ENCODE measurements at regions not wholly inside any gene's neighbourhood (a gene's known extent, or its start where the extent isn't known, plus 50 kb on each side); places are given as distances from the start of the nearest gene placed in this dataset.
"Not testable (repeated sequence)": the region's sequence is repeated elsewhere in the genome, so short reads cannot be mapped to it uniquely, and the experiment has no call there.

DNA sequence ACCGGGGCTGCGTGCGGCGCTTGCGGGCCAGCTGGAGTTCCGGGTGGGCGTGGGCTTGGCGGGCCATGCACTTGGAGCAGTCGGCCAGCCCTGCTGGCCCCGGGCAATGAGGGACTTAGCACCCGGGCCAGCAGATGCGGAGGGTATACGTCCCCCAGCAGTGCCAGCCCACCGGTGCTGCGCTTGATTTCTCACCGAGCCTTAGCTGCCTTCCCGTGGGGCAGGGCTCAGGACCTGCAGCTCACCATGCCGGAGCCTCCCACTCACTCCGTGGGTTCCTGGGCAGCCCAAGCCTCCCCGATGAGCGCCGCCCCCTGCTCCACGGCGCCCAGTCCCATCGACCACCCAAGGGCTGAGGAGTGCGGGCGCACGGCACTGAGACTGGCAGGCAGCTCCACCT lies 51.4 kb upstream of the INPP4B start:
- H3K27me3 Mint-ChIP-seq (ENCODE audit: low read depth); H3K9me3 Mint-ChIP-seq (ENCODE audit: insufficient read depth); CTCF ChIA-PET; DNase-seq; H3K4me1 Mint-ChIP-seq (ENCODE audit: low read depth); H3K4me3 Mint-ChIP-seq; H3K36me3 Mint-ChIP-seq (ENCODE audit: low read depth); ATAC-seq; H3K27ac Mint-ChIP-seq: not testable (repeated sequence)
- POLR2A ChIA-PET: interaction anchor here (0.6 kb wide), 1 partner anchor 426 kb away, joined by 3 read pairs; no protein-coding TSS in a partner anchor

DNA sequence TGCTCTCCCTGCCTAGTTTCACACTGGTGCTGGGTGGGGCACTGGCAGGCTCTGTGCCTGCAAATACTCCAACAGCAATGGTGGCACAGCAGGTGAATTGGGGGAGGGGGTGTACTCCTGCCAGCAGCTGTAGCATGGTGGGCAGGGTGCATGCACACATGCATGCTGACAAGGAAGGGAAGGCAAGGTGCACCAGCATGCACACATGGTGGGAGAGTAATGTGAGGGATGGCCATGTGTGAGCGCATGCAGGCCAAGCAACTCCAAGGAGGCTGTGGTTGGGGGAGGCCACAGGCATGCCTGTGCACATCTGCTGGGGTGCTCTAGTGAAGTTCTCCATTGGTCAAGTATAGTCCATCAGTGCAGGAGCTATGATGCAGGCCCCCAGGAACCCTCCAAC lies 54.5 kb upstream of the INPP4B start:
- Mint-ChIP-seq H3K4me1 (ENCODE audit: low read depth) (no peaks in the 10 kb centered on the region), H3K9me3 (ENCODE audit: insufficient read depth) (peaks cover 4% of the 10 kb centered on the region), H3K27me3 (ENCODE audit: low read depth) (no peaks in the 10 kb centered on the region), H3K36me3 (ENCODE audit: low read depth) (no peaks in the 10 kb centered on the region), H3K4me3 (no peak overlapping the region), H3K27ac (no peak overlapping the region)
- DNase-seq (no peak), ATAC-seq (no peak)
- POLR2A ChIA-PET: interaction anchor here (0.5 kb wide), 1 partner anchor 688 kb away, joined by 3 read pairs; no protein-coding TSS in a partner anchor
- CTCF ChIA-PET: no interaction called here

DNA sequence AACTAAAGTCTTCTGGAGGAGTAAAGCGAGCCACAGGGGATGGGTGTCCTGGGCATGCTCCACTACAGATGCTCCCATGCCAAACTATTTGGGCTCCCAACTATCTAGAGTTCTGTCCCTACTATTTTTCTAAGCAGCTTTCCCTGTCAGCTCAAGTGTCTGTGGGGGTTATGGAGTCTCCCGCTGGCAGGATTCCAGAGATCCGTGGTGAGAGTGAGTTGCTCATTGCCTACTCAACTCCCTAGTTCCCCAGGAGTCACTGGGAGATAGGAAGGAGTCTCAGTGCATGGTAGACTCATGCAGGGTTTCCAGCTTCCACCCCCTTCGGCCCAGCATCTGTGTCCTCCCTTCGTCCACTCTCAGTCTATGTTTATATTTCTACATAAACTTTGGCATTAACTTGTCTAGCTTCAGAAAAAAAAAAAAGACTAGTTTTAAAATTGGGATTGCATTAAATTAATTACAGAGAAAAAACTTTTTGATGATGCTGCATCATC lies 55.1 kb upstream of the INPP4B start:
- Mint-ChIP-seq H3K4me3 (no peak overlapping the region), H3K9me3 (ENCODE audit: insufficient read depth) (peaks cover 4% of the 10 kb centered on the region), H3K27ac (no peak overlapping the region), H3K27me3 (ENCODE audit: low read depth) (no peaks in the 10 kb centered on the region), H3K36me3 (ENCODE audit: low read depth) (no peaks in the 10 kb centered on the region), H3K4me1 (ENCODE audit: low read depth) (no peaks in the 10 kb centered on the region)
- no peak for ATAC-seq
- DNase-seq: no peak
- ChIA-PET POLR2A (interaction anchor here (0.5 kb wide), 1 partner anchor 689 kb away, joined by 3 read pairs; no protein-coding TSS in a partner anchor), CTCF (no interaction called here)

DNA sequence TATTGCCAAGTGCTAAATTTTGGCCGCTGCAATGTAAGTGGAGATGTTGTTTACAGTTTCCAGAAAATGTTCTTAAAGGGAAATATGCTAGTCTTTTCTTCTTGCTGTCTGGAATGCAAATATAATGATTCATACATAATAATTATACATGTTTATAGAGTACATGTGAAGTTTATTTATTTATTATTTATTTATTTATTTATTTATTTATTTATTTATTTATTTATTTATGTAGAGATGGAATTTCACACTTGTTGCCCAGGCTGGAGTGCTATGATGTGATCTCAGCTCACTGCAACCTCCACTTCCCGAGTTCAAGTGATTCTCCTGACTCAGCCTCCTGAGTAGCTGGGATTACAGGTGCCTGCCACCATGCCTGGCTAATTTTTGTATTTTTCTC lies 57.5 kb upstream of the INPP4B start:
- H3K27ac Mint-ChIP-seq; H3K4me3 Mint-ChIP-seq; H3K36me3 Mint-ChIP-seq (ENCODE audit: low read depth); H3K27me3 Mint-ChIP-seq (ENCODE audit: low read depth); POLR2A ChIA-PET; H3K4me1 Mint-ChIP-seq (ENCODE audit: low read depth); ATAC-seq; CTCF ChIA-PET; H3K9me3 Mint-ChIP-seq (ENCODE audit: insufficient read depth); DNase-seq: not testable (repeated sequence)

DNA sequence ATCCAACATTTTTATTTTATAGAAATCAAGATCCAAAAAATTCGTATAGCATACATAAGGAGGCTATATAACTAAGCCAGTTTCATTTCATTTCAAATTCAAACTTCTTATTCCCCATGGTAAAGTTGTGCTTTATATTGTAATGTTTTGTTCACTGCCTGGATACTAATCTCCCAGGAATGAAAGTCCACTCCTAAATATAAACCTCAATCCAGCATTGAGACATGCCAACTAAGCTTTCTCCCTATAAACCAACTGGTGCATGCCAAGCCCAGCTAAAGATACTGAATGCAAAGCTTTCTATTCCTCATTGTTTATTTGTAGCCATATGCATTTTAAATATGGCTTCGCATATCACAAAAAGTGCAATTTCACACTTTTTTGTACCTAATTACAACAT lies 63.8 kb upstream of the INPP4B start:
- H3K9me3 Mint-ChIP-seq (ENCODE audit: insufficient read depth): no peaks in the 10 kb centered on the region
- peaks cover 5% of the 10 kb centered on the region for H3K27me3 Mint-ChIP-seq (ENCODE audit: low read depth)
- no peaks in the 10 kb centered on the region for H3K36me3 Mint-ChIP-seq (ENCODE audit: low read depth)
- no peak overlapping the region for H3K27ac Mint-ChIP-seq
- no peaks in the 10 kb centered on the region for H3K4me1 Mint-ChIP-seq (ENCODE audit: low read depth)
- no peak for ATAC-seq
- H3K4me3 Mint-ChIP-seq: no peak overlapping the region
- ChIA-PET CTCF (no interaction called here), POLR2A (no interaction called here)
- no peak for DNase-seq

DNA sequence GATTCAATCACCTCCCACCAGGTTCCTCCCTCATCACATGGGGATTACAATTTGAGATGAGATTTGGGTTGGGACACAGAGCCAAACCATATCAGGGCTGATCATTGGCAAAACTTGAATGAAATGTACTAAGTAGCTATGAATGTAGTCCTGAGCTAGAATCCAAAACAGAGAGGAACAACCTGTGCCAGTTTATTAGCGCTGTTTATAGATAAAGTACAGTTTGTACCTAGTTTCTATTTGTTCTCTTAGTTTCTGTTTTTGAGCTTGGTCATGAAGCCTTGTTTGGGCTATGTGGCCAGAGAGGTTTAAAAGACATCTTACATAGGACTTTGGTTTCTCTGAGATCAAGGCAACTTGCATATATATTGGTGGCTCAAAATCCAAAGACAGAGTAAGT lies 66.9 kb upstream of the INPP4B start:
- Mint-ChIP-seq H3K36me3 (ENCODE audit: low read depth) (no peaks in the 10 kb centered on the region), H3K27ac (no peak overlapping the region), H3K27me3 (ENCODE audit: low read depth) (peaks cover 2% of the 10 kb centered on the region), H3K9me3 (ENCODE audit: insufficient read depth) (no peaks in the 10 kb centered on the region), H3K4me3 (no peak overlapping the region), H3K4me1 (ENCODE audit: low read depth) (no peaks in the 10 kb centered on the region)
- DNase-seq: no peak
- no peak for ATAC-seq
- ChIA-PET POLR2A (interaction anchor here (0.6 kb wide), 1 partner anchor 369 kb away, joined by 3 read pairs; no protein-coding TSS in a partner anchor), CTCF (no interaction called here)

DNA sequence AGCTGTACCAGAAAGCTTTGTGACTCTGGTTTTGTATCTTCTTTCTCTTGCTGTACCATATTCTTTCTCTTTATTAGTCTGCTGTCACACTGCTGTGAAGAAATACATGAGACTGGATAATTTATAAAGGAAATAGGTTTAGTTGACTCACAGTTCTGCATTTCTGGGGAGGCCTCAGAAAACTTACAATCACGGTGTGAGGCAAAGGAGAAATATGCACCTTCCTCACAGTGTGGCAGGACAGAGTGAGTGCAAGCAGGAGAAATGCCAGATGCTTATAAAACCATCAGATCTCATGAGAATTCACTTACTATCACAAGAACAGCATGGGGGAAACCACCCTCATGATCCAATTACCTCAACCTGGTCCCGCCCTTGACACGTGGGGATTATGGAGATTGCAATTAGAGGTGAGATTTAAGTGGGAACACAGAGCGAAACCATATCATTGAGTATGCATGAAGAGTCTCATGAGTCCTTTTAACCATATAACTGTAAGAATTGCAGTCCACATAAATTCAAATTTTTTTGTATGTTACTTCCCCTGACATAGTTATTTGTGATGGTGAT lies 67.4 kb upstream of the INPP4B start:
- H3K9me3 Mint-ChIP-seq (ENCODE audit: insufficient read depth): no peaks in the 10 kb centered on the region
- ChIA-PET POLR2A (no interaction called here), CTCF (no interaction called here)
- no peaks in the 10 kb centered on the region for H3K27me3 Mint-ChIP-seq (ENCODE audit: low read depth)
- no peak for DNase-seq
- H3K4me3 Mint-ChIP-seq: no peak overlapping the region
- no peaks in the 10 kb centered on the region for H3K4me1 Mint-ChIP-seq (ENCODE audit: low read depth)
- no peaks in the 10 kb centered on the region for H3K36me3 Mint-ChIP-seq (ENCODE audit: low read depth)
- no peak overlapping the region for H3K27ac Mint-ChIP-seq
- ATAC-seq: no peak

DNA sequence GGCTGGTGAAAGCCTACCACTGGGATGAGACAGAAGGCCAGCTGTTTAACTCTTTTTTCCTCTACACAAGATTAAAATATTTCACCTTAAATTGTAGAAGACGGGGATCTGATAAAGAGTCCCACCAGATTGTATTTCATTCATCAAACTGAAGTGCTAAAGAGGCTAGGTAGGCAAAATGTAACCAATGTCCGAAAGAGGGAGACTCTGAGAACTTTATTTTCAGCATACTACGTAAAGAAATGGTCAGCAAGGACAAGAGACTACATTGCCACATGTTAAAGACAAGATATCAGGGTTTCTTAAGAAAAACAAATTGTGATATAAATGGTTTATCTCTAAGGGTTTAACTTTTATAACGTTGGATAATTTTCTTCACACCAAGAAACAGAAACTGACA lies 71.6 kb upstream of the INPP4B start:
- CTCF ChIA-PET: no interaction called here
- no peak for DNase-seq
- H3K4me1 Mint-ChIP-seq (ENCODE audit: low read depth): no peaks in the 10 kb centered on the region
- no peak for ATAC-seq
- H3K9me3 Mint-ChIP-seq (ENCODE audit: insufficient read depth): no peaks in the 10 kb centered on the region
- no peaks in the 10 kb centered on the region for H3K36me3 Mint-ChIP-seq (ENCODE audit: low read depth)
- POLR2A ChIA-PET: no interaction called here
- no peak overlapping the region for H3K4me3 Mint-ChIP-seq
- no peak overlapping the region for H3K27ac Mint-ChIP-seq
- H3K27me3 Mint-ChIP-seq (ENCODE audit: low read depth): no peaks in the 10 kb centered on the region

DNA sequence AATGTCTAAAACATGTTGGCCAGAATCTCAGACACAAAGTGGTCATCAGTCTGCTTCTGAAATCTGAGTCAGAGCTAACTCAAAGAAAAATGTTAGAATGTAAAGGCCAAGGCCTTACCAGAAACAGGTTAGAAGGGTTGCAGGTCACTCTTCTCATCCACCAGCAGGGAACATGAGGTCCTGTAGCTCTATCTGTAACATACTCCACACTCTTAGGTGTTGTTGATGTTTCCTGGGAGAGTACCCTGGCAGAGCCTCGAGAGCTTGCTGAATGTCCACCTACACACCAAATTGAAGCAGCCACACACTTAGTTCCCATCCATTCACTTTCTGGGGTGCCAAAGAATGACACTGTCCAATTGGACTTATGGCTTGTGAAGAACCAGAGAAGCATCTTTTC lies 76.6 kb upstream of the INPP4B start:
- Mint-ChIP-seq H3K36me3 (ENCODE audit: low read depth) (no peaks in the 10 kb centered on the region), H3K27me3 (ENCODE audit: low read depth) (no peaks in the 10 kb centered on the region), H3K4me1 (ENCODE audit: low read depth) (no peaks in the 10 kb centered on the region), H3K9me3 (ENCODE audit: insufficient read depth) (no peaks in the 10 kb centered on the region), H3K27ac (no peak overlapping the region), H3K4me3 (no peak overlapping the region)
- POLR2A ChIA-PET: interaction anchor here (0.6 kb wide), 1 partner anchor 53 kb away, joined by 3 read pairs; no protein-coding TSS in a partner anchor
- ATAC-seq: no peak
- CTCF ChIA-PET: no interaction called here
- DNase-seq: no peak

DNA sequence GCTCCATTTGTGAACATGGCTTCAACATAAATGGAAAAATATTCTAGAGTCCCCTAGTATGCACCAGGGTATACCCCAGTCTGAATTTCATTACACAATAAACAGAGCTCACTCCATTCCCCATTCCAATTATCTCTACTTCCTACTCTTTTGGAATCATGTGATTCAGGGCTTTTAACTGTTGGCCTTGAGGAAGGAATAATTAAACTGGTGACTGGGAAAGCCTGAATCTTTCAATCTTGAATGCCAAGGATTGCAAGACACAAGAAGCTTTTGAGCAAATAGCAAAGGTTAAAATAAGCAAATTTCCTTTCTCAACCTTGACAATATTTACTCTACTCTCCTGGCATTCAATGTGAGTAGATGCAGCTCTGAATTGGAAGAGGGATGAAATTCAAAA lies 77.5 kb upstream of the INPP4B start:
- DNase-seq (no peak), ATAC-seq (no peak)
- ChIA-PET CTCF (no interaction called here), POLR2A (no interaction called here)
- H3K4me3 Mint-ChIP-seq: no peak overlapping the region
- H3K4me1 Mint-ChIP-seq (ENCODE audit: low read depth): no peaks in the 10 kb centered on the region
- no peaks in the 10 kb centered on the region for H3K9me3 Mint-ChIP-seq (ENCODE audit: insufficient read depth)
- H3K27me3 Mint-ChIP-seq (ENCODE audit: low read depth): no peaks in the 10 kb centered on the region
- no peak overlapping the region for H3K27ac Mint-ChIP-seq
- no peaks in the 10 kb centered on the region for H3K36me3 Mint-ChIP-seq (ENCODE audit: low read depth)

DNA sequence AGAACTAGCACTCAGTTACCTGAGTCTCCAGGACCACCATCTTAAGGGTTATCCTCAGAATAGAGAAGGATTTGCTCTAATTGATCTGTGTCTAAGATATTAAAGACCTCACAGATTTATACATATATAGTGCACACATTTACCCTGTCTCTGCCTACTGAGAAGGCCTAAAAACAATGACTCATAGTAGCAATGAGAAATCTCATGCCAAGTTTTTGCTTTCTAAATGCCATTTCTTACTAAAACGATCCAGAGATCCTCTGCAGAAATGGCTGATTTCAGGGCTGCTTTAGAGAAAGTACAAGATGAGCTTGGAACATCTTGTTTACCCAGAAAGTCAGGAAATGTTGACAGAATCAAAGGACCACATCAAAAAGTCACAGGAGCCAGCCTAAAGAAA lies 79.1 kb upstream of the INPP4B start:
- CTCF ChIA-PET: no interaction called here
- Mint-ChIP-seq H3K9me3 (ENCODE audit: insufficient read depth) (no peaks in the 10 kb centered on the region), H3K27me3 (ENCODE audit: low read depth) (no peaks in the 10 kb centered on the region), H3K36me3 (ENCODE audit: low read depth) (no peaks in the 10 kb centered on the region), H3K4me1 (ENCODE audit: low read depth) (no peaks in the 10 kb centered on the region), H3K4me3 (no peak overlapping the region), H3K27ac (no peak overlapping the region)
- DNase-seq (no peak), ATAC-seq (no peak)
- POLR2A ChIA-PET: no interaction called here

DNA sequence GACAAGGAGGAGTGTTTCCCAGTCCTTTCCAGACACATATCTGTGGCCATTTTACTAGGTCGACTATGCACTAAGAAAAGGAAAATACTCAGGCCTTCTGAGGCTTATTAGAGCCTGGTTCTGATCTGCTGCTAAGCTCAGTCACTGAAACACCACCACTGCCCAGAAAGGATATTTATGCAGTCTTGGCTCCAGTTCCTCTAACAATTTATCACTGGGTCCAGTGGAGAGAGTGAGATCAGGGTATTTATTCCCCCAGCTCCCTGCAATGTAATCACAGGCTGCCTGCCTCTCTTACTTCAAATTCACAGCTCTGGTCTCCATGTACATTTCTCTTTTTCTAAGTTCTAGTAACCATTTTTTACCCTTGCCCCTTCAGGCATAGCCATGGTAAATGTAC lies 81.6 kb upstream of the INPP4B start:
- Mint-ChIP-seq H3K9me3 (ENCODE audit: insufficient read depth) (no peaks in the 10 kb centered on the region), H3K27me3 (ENCODE audit: low read depth) (no peaks in the 10 kb centered on the region), H3K4me3 (no peak overlapping the region), H3K4me1 (ENCODE audit: low read depth) (no peaks in the 10 kb centered on the region), H3K27ac (no peak overlapping the region), H3K36me3 (ENCODE audit: low read depth) (no peaks in the 10 kb centered on the region)
- POLR2A ChIA-PET: no interaction called here
- ATAC-seq: no peak
- no peak for DNase-seq
- CTCF ChIA-PET: no interaction called here

DNA sequence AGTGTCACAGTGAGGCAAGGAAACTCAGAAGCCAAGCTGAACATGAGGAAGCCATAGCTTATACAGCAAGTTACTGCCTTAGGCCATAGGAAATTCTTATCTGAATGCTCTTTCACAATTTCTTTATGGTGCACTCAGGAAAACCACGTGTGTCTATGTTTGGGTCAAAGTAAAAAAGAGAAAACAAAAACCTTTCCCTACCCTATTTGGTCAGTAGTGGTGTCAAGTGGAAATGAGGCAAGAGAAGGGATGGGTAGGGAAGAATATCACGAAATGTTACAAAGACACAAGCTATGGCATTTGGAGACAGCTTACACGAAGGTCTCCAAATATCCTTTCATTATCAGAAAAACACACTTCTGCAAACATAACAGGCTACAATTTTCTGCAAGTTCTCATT lies 83.4 kb upstream of the INPP4B start:
- Mint-ChIP-seq H3K36me3 (ENCODE audit: low read depth) (no peaks in the 10 kb centered on the region), H3K27me3 (ENCODE audit: low read depth) (no peaks in the 10 kb centered on the region), H3K27ac (no peak overlapping the region), H3K9me3 (ENCODE audit: insufficient read depth) (no peaks in the 10 kb centered on the region), H3K4me1 (ENCODE audit: low read depth) (no peaks in the 10 kb centered on the region), H3K4me3 (no peak overlapping the region)
- ATAC-seq (no peak), DNase-seq (no peak)
- ChIA-PET POLR2A (no interaction called here), CTCF (no interaction called here)
